ENCODE measurements at regions not wholly inside any gene's neighbourhood (a gene's known extent, or its start where the extent isn't known, plus 50 kb on each side); places are given as distances from the start of the nearest gene placed in this dataset.

- H3K9me3 ChIP-seq (ENCODE audit: control insufficient read depth in 4 of 4, low read length in 3 of 4): no peaks in the 10 kb centered on the region
- DNase-seq (ENCODE audit: low spot score): no peak
- H3K9ac ChIP-seq (ENCODE audit: low read depth in 1 of 2, low read length in 2 of 2): no peak overlapping the region
- H3K4me3 ChIP-seq (ENCODE audit: low read depth in 1 of 3, low read length in 3 of 3): no peak overlapping the region
- H3K4me1 ChIP-seq (ENCODE audit: control insufficient read depth in 4 of 4, insufficient read depth in 4 of 4, low read length in 3 of 4): no peaks in the 10 kb centered on the region
- TF ChIP-seq TAF1 (conservative IDR thresholded peaks at IDR 0.05) (no peak), CTCF (IDR thresholded peaks at IDR 0.05; ENCODE audit: low read depth, low read length, missing input control) (no peak), JUND (IDR thresholded peaks at IDR 0.05) (no peak), SP1 (IDR thresholded peaks at IDR 0.05) (no peak), MAX (IDR thresholded peaks at IDR 0.05) (no peak), HNF4G (IDR thresholded peaks at IDR 0.05) (no peak), RXRA (IDR thresholded peaks at IDR 0.05) (no peak), EGR1 (IDR thresholded peaks at IDR 0.05; ENCODE audit: low read depth in 2 of 2) (no peak), ZBTB33 (IDR thresholded peaks at IDR 0.05) (no peak), REST (IDR thresholded peaks at IDR 0.05) (no peak), FOXA1 (IDR thresholded peaks at IDR 0.05) (no peak), YY1 (IDR thresholded peaks at IDR 0.05) (no peak), NR2F2 (IDR thresholded peaks at IDR 0.05) (no peak), RAD21 (IDR thresholded peaks at IDR 0.05) (no peak), ATF3 (IDR thresholded peaks at IDR 0.05) (no peak), HNF4A (conservative IDR thresholded peaks at IDR 0.05) (no peak), FOXA2 (IDR thresholded peaks at IDR 0.05) (no peak), GABPA (IDR thresholded peaks at IDR 0.05 in 1 of 2, conservative IDR thresholded peaks at IDR 0.05 in 1 of 2) (no peak)
- H3K27ac ChIP-seq (ENCODE audit: low read depth in 1 of 2, low read length in 2 of 2): no peak overlapping the region
- no peaks in the 10 kb centered on the region for H3K36me3 ChIP-seq (ENCODE audit: control insufficient read depth in 4 of 4, insufficient read depth in 3 of 4, low read depth in 1 of 4, low read length in 3 of 4)
- no peaks in the 10 kb centered on the region for H3K27me3 ChIP-seq (ENCODE audit: control insufficient read depth in 4 of 4, insufficient read depth in 4 of 4, low read length in 3 of 4)
Measured at GRCh38 chr13:63481334-63481733, 2065.7 kb upstream of the PCDH20 start.

GRCh38 chr13:63472711-63473110 is 2057.1 kb upstream of the PCDH20 start:
- Histone ChIP-seq H3K9me3 (ENCODE audit: control insufficient read depth in 4 of 4, low read length in 3 of 4) (no peaks in the 10 kb centered on the region), H3K4me3 (ENCODE audit: low read depth in 1 of 3, low read length in 3 of 3) (no peak overlapping the region), H3K4me1 (ENCODE audit: control insufficient read depth in 4 of 4, insufficient read depth in 4 of 4, low read length in 3 of 4) (no peaks in the 10 kb centered on the region), H3K27me3 (ENCODE audit: control insufficient read depth in 4 of 4, insufficient read depth in 4 of 4, low read length in 3 of 4) (no peaks in the 10 kb centered on the region), H3K9ac (ENCODE audit: low read depth in 1 of 2, low read length in 2 of 2) (no peak overlapping the region), H3K27ac (ENCODE audit: low read depth in 1 of 2, low read length in 2 of 2) (no peak overlapping the region), H3K36me3 (ENCODE audit: control insufficient read depth in 4 of 4, insufficient read depth in 3 of 4, low read depth in 1 of 4, low read length in 3 of 4) (no peaks in the 10 kb centered on the region)
- DNase-seq (ENCODE audit: low spot score): no peak
- 59% methylated on average over 1 of the region's 1 CpG for WGBS
- no peak for TF ChIP-seq TAF1 (conservative IDR thresholded peaks at IDR 0.05)
- no peak for TF ChIP-seq JUND (IDR thresholded peaks at IDR 0.05)
- no peak for TF ChIP-seq NR2F2 (IDR thresholded peaks at IDR 0.05)
- TF ChIP-seq CTCF (IDR thresholded peaks at IDR 0.05; ENCODE audit: low read depth, low read length, missing input control): no peak
- no peak for TF ChIP-seq ATF3 (IDR thresholded peaks at IDR 0.05)
- TF ChIP-seq EGR1 (IDR thresholded peaks at IDR 0.05; ENCODE audit: low read depth in 2 of 2): no peak
- TF ChIP-seq GABPA (IDR thresholded peaks at IDR 0.05 in 1 of 2, conservative IDR thresholded peaks at IDR 0.05 in 1 of 2): no peak
- no peak for TF ChIP-seq YY1 (IDR thresholded peaks at IDR 0.05)
- no peak for TF ChIP-seq FOXA2 (IDR thresholded peaks at IDR 0.05)
- TF ChIP-seq RXRA (IDR thresholded peaks at IDR 0.05): no peak
- no peak for TF ChIP-seq REST (IDR thresholded peaks at IDR 0.05)
- TF ChIP-seq SP1 (IDR thresholded peaks at IDR 0.05): no peak

Measured in liver (tissue), 8 donors.